ENCODE measurements at regions not wholly inside any gene's neighbourhood (a gene's known extent, or its start where the extent isn't known, plus 50 kb on each side); places are given as distances from the start of the nearest gene placed in this dataset.

DNA sequence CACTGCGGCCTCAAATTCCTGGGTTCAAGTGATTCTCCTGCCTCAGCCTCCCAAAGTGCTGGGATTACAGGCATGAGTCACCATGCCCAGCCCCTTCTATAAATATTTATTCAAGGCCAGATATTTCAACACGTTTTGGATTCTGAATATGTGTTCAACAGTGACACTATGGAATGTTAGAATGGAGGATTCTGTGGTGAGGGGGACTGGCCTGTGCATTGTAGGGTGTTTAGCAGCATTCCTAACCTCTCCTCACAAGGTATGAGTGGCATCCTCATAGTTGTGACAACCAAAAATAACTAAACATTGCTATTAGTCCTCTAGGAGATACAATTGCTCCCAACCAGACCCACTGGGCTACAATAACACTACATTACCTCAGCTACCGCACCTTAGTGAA lies 104.0 kb upstream of the ATP10A start:
- H3K4me1 ChIP-seq (ENCODE audit: insufficient read depth, low read length): no peaks in the 10 kb centered on the region; the same call in 1 of the 2 replicates
- no peaks in the 10 kb centered on the region for H3K36me3 ChIP-seq (ENCODE audit: insufficient read depth, low read length)
- no peaks in the 10 kb centered on the region for H3K27me3 ChIP-seq (ENCODE audit: insufficient read depth, low read length)
- WGBS: 80% methylated on average over 2 of the region's 3 CpGs
- H3K9me3 ChIP-seq (ENCODE audit: insufficient read depth, low read depth, low read length): no peaks in the 10 kb centered on the region
- H3K27ac ChIP-seq (ENCODE audit: low read depth, low read length): no peak overlapping the region
- H3K4me3 ChIP-seq (ENCODE audit: low read length): no peak overlapping the region
- no peak overlapping the region for H3K9ac ChIP-seq (ENCODE audit: low read depth, low read length)

DNA sequence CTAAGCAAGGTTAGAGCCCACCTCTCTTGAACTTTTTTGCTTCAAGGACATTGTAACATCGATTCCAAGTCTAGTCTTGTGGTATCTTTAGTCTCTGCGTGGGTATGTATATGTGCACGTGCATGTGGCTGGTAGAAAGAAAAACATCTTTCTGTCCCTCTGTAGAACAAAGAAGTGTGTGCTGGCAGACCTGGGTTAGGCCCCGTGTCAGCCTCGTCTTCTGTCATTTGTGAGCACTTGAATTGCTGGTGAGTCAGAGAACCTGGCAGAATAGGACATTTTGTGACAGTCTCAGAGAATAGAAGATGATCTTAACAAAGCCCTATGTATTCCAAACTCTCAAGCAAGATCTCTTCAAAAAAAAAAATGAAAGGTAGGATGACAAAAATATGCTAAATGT lies 102.2 kb upstream of the ATP10A start:
- no peaks in the 10 kb centered on the region for H3K4me1 ChIP-seq (ENCODE audit: insufficient read depth, low read length)
- H3K9me3 ChIP-seq (ENCODE audit: insufficient read depth, low read depth, low read length): no peaks in the 10 kb centered on the region
- no peaks in the 10 kb centered on the region for H3K36me3 ChIP-seq (ENCODE audit: insufficient read depth, low read length)
- 89% methylated on average over 5 of the region's 5 CpGs for WGBS
- H3K9ac ChIP-seq (ENCODE audit: low read depth, low read length): no peak overlapping the region
- H3K27me3 ChIP-seq (ENCODE audit: insufficient read depth, low read length): no peaks in the 10 kb centered on the region
- no peak overlapping the region for H3K4me3 ChIP-seq (ENCODE audit: low read length)
- no peak overlapping the region for H3K27ac ChIP-seq (ENCODE audit: low read depth, low read length)

DNA sequence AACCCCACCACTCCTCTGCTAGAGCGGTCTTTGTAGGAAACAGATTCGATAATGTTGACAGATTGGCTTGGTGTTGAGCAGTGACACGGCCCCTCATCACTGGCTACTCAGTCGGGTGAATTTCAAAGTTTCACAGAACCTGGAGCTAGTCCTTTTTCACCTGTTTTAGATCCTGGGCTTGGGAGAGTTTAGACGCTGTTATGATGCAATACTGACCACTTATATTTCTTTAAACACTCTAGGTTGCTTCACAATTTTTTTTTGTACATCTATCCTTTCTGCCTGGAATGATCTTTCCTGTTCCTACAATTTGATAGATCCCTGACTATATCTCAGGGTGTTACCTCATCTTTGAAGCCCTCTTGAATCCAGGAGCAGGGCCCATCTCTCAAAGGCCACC lies 97.1 kb upstream of the ATP10A start:
- Histone ChIP-seq H3K36me3 (ENCODE audit: insufficient read depth, low read length) (no peaks in the 10 kb centered on the region), H3K4me3 (ENCODE audit: low read length) (no peak overlapping the region), H3K27me3 (ENCODE audit: insufficient read depth, low read length) (no peaks in the 10 kb centered on the region), H3K27ac (ENCODE audit: low read depth, low read length) (no peak overlapping the region), H3K4me1 (ENCODE audit: insufficient read depth, low read length) (no peaks in the 10 kb centered on the region), H3K9ac (ENCODE audit: low read depth, low read length) (no peak overlapping the region), H3K9me3 (ENCODE audit: insufficient read depth, low read depth, low read length) (no peaks in the 10 kb centered on the region)
- 96% methylated on average over 5 of the region's 5 CpGs for WGBS

- no peaks in the 10 kb centered on the region for H3K9me3 ChIP-seq (ENCODE audit: insufficient read depth, low read depth, low read length)
- no peaks in the 10 kb centered on the region for H3K36me3 ChIP-seq (ENCODE audit: insufficient read depth, low read length)
- no peak overlapping the region for H3K27ac ChIP-seq (ENCODE audit: low read depth, low read length)
- H3K9ac ChIP-seq (ENCODE audit: low read depth, low read length): no peak overlapping the region
- no peaks in the 10 kb centered on the region for H3K4me1 ChIP-seq (ENCODE audit: insufficient read depth, low read length)
- WGBS: 100% methylated on average over 1 of the region's 1 CpG
- no peak overlapping the region for H3K4me3 ChIP-seq (ENCODE audit: low read length)
- no peaks in the 10 kb centered on the region for H3K27me3 ChIP-seq (ENCODE audit: insufficient read depth, low read length)
These were observed 96.0 kb upstream of the ATP10A start for GRCh38 chr15:25959100-25959499.

DNA sequence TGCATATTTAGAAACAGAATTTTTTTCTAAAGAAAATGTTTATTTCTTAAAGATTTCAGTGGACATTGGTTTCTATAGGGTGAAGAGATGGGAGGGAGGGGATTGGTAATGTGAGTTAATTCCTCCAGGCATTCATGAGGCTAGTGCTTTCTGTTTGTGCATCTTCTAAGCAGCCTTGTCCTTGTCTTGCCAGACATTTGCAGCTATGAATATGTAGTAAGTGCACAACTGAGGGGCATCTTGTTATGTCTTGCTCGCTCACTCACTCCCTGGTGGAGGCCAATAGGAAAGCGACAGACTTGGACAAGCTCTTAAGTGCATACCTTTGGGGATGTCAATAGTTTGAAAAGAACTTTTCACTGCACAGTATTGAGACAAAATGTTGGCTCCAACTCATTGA lies 92.5 kb upstream of the ATP10A start:
- no peak overlapping the region for H3K27ac ChIP-seq (ENCODE audit: low read depth, low read length)
- no peaks in the 10 kb centered on the region for H3K9me3 ChIP-seq (ENCODE audit: insufficient read depth, low read depth, low read length)
- H3K36me3 ChIP-seq (ENCODE audit: insufficient read depth, low read length): no peaks in the 10 kb centered on the region
- WGBS: 90% methylated on average over 2 of the region's 2 CpGs
- H3K9ac ChIP-seq (ENCODE audit: low read depth, low read length): no peak overlapping the region
- no peak overlapping the region for H3K4me3 ChIP-seq (ENCODE audit: low read length)
- no peaks in the 10 kb centered on the region for H3K4me1 ChIP-seq (ENCODE audit: insufficient read depth, low read length)
- H3K27me3 ChIP-seq (ENCODE audit: insufficient read depth, low read length): no peaks in the 10 kb centered on the region

DNA sequence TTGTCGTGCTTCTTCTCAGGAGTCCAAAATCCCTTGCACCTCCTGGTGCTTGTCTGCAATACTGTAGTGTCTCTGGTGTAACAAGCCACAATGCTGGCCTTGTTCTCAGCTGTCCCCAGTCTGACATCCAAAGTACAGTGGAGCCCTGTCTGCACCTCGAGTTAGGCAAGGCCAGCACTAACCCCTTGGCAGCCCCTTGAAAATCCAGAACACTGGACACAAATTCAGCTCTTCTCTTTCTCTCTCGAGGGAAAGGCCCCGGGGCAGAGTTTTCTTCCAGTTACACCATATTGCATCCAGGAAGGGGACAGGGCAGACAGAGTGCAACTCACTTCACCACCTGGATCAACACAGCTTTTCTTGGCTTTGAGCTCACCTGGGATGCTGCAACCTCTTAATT lies 91.3 kb upstream of the ATP10A start:
- WGBS: 69% methylated on average over 4 of the region's 4 CpGs
- Histone ChIP-seq H3K4me3 (ENCODE audit: low read length) (no peak overlapping the region), H3K9ac (ENCODE audit: low read depth, low read length) (no peak overlapping the region), H3K27me3 (ENCODE audit: insufficient read depth, low read length) (no peaks in the 10 kb centered on the region), H3K27ac (ENCODE audit: low read depth, low read length) (no peak overlapping the region), H3K4me1 (ENCODE audit: insufficient read depth, low read length) (no peaks in the 10 kb centered on the region), H3K36me3 (ENCODE audit: insufficient read depth, low read length) (no peaks in the 10 kb centered on the region), H3K9me3 (ENCODE audit: insufficient read depth, low read depth, low read length) (no peaks in the 10 kb centered on the region)

DNA sequence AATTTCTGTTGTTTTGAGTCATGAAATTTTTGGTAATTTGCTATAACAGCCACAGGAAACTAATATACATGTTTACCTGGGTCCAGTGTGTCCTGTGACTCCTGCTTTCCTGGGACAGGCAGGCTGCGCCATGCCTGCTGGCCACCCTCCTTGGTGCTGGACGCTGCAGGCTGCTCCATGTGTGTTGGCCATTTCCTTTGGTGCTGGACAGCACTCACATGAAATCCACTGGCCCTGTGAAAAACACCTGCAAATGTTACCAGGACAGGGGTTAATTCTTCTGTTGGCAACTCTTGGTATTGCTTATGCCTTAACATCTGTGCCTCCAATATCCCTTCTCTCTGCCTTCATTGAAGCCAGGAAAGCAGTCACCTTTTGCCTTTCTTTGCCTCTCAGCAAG lies 86.9 kb upstream of the ATP10A start:
- Histone ChIP-seq H3K9ac (ENCODE audit: low read depth, low read length) (no peak overlapping the region), H3K27me3 (ENCODE audit: insufficient read depth, low read length) (no peaks in the 10 kb centered on the region), H3K36me3 (ENCODE audit: insufficient read depth, low read length) (no peaks in the 10 kb centered on the region), H3K9me3 (ENCODE audit: insufficient read depth, low read depth, low read length) (no peaks in the 10 kb centered on the region), H3K4me3 (ENCODE audit: low read length) (no peak overlapping the region), H3K4me1 (ENCODE audit: insufficient read depth, low read length) (peaks cover 9% of the 10 kb centered on the region), H3K27ac (ENCODE audit: low read depth, low read length) (no peak overlapping the region)
- WGBS: 94% methylated on average over 2 of the region's 2 CpGs

GRCh38 chr15:25947323-25948314 lies 84.5 kb upstream of the ATP10A start:
- H3K9me3 ChIP-seq (ENCODE audit: insufficient read depth, low read depth, low read length): no peaks in the 10 kb centered on the region
- H3K4me1 ChIP-seq (ENCODE audit: insufficient read depth, low read length): peaks cover 9% of the 10 kb centered on the region
- no peak overlapping the region for H3K27ac ChIP-seq (ENCODE audit: low read depth, low read length)
- H3K9ac ChIP-seq (ENCODE audit: low read depth, low read length): no peak overlapping the region
- WGBS: 50% methylated on average over 5 of the region's 5 CpGs
- no peaks in the 10 kb centered on the region for H3K27me3 ChIP-seq (ENCODE audit: insufficient read depth, low read length)
- H3K36me3 ChIP-seq (ENCODE audit: insufficient read depth, low read length): no peaks in the 10 kb centered on the region
- no peak overlapping the region for H3K4me3 ChIP-seq (ENCODE audit: low read length)

DNA sequence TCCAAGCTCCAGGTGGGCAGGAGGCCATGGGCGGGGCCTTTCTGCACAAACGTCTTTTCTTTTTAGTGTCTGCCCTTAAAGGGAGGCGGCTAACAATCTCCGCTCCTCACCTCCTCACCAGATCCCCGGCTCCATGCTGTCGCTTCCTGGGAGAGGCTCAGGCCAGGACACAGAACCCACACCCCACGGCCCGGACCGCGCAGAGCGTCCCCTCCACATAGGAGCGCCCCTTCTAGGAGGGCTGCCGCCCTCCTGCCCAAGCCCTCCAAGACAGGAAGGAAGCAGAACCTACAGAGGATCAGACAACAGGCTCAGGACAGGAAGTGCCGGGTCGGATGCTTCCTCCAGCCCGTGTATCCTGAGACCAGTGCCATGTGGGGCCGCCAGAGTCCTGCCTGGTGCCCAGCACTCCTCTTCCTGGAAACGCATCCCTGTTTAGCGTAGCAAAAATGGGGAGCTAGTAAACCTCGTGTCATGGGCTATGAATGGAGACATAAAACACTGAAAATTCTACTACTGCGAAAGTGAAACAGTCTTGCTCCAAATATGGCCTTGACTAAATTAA lies 83.2 kb upstream of the ATP10A start:
- 88% methylated on average over 21 of the region's 21 CpGs for WGBS
- no peak overlapping the region for H3K27ac ChIP-seq (ENCODE audit: low read depth, low read length)
- H3K9me3 ChIP-seq (ENCODE audit: insufficient read depth, low read depth, low read length): no peaks in the 10 kb centered on the region
- peaks cover 9% of the 10 kb centered on the region for H3K4me1 ChIP-seq (ENCODE audit: insufficient read depth, low read length)
- H3K4me3 ChIP-seq (ENCODE audit: low read length): no peak overlapping the region
- H3K36me3 ChIP-seq (ENCODE audit: insufficient read depth, low read length): no peaks in the 10 kb centered on the region
- H3K27me3 ChIP-seq (ENCODE audit: insufficient read depth, low read length): no peaks in the 10 kb centered on the region
- no peak overlapping the region for H3K9ac ChIP-seq (ENCODE audit: low read depth, low read length)

DNA sequence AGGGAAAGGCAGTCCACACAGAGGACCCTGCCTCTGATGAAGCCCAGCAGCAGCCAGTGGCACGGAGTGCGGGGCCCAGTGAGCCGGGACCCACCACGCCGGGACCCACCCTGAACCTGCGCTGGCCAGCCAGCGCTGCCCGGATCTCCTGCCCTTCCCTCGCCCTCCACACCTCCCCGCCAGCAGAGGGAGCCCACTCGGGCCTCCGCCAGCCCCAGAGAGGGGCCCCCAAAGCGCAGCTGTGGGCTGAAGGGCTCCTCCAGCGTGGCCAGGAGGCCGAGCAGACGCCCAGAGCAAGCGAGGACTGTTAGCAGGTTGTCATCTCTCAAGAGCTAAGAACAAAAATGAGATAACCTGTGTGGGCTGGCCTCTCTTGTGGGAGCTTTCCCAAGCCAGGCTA lies 81.3 kb upstream of the ATP10A start:
- Histone ChIP-seq H3K36me3 (ENCODE audit: insufficient read depth, low read length) (no peaks in the 10 kb centered on the region), H3K9me3 (ENCODE audit: insufficient read depth, low read depth, low read length) (no peaks in the 10 kb centered on the region), H3K27me3 (ENCODE audit: insufficient read depth, low read length) (no peaks in the 10 kb centered on the region), H3K27ac (ENCODE audit: low read depth, low read length) (no peak overlapping the region), H3K4me3 (ENCODE audit: low read length) (no peak overlapping the region), H3K4me1 (ENCODE audit: insufficient read depth, low read length) (peaks cover 9% of the 10 kb centered on the region), H3K9ac (ENCODE audit: low read depth, low read length) (no peak overlapping the region)
- 90% methylated on average over 17 of the region's 17 CpGs for WGBS

DNA sequence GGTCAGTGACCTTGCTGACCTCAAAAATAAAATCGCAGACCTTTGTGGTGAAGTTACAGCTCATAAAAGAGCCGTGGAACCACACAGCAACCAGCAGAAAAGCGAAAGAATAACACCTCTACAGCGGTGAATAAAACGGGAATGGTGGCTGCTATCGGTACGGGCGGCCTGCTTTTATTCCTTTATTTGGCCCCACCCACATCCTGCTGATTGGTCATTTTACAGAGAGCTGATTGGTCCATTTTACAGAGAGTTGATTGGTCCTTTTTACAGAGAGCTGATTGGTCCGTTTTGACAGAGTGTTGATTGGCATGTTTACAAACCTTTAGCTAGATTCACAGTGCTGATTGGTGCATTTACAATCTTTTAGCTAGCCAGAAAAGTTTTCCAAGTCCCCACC lies 80.7 kb upstream of the ATP10A start:
- Histone ChIP-seq H3K4me1 (ENCODE audit: insufficient read depth, low read length) (peaks cover 9% of the 10 kb centered on the region), H3K9me3 (ENCODE audit: insufficient read depth, low read depth, low read length) (no peaks in the 10 kb centered on the region), H3K27me3 (ENCODE audit: insufficient read depth, low read length) (no peaks in the 10 kb centered on the region), H3K9ac (ENCODE audit: low read depth, low read length) (no peak overlapping the region), H3K27ac (ENCODE audit: low read depth, low read length) (no peak overlapping the region), H3K36me3 (ENCODE audit: insufficient read depth, low read length) (no peaks in the 10 kb centered on the region), H3K4me3 (ENCODE audit: low read length) (no peak overlapping the region)
- WGBS: 95% methylated on average over 9 of the region's 9 CpGs

Data from HUES64 (cell line).